ENCODE measurements at regions not wholly inside any gene's neighbourhood (a gene's known extent, or its start where the extent isn't known, plus 50 kb on each side); places are given as distances from the start of the nearest gene placed in this dataset.

DNA sequence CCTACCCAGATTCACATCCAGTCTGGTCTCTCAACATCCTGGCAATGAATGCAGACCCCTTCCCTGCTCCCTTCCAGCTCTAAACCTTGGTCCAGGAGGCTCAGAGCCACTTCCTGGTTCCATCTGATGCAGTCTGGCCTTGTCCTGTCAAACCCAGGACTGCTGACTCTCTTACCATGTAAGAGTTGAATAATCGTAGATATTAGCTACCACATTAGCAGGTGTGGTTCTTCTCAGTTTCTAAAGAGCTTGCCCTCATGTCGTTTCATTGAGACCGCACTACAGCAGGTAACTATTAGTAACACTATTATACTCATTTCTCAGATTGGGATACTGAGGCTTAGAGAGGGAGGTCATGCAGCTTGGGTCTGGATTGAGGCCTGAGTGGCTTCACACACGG is 133.3 kb downstream of the BOD1 start:
- Histone ChIP-seq H3K4me1 (ENCODE audit: control insufficient read depth in 1 of 2, insufficient read depth in 2 of 2, low read length in 2 of 2) (no peaks in the 10 kb centered on the region), H3K27me3 (ENCODE audit: control insufficient read depth in 2 of 2, insufficient read depth in 2 of 2, low read length in 2 of 2) (no peaks in the 10 kb centered on the region), H2AFZ (ENCODE audit: insufficient read depth, low read depth, low read length, poor library complexity, severe bottlenecking) (no peak overlapping the region), H3K4me3 (replicated peaks in 1 of 3; ENCODE audit: low read depth in 2 of 3, low read length in 3 of 3) (no peak overlapping the region), H3K27ac (ENCODE audit: low read depth in 1 of 2, low read length in 2 of 2) (no peak overlapping the region), H4K20me1 (ENCODE audit: insufficient read depth, low read length) (no peaks in the 10 kb centered on the region), H3K4me2 (replicated peaks; ENCODE audit: extremely low read depth, low read length, poor library complexity, severe bottlenecking) (no peak overlapping the region), H3K36me3 (replicated peaks in 1 of 2; ENCODE audit: control insufficient read depth in 1 of 2, insufficient read depth in 2 of 2, low read length in 2 of 2) (no peaks in the 10 kb centered on the region), H3K9me3 (replicated peaks in 1 of 2; ENCODE audit: control insufficient read depth in 1 of 2, insufficient read depth in 1 of 2, low read length in 2 of 2) (no peaks in the 10 kb centered on the region), H3K79me2 (ENCODE audit: insufficient read depth, low read length) (no peaks in the 10 kb centered on the region), H3K9ac (ENCODE audit: insufficient read depth, low read length, poor library complexity, severe bottlenecking) (no peak overlapping the region)
- H3K9me3 Mint-ChIP-seq = peaks cover 0 to 5% (median 0%) of the 10 kb centered on the region in 7 donors
- no peaks in the 10 kb centered on the region for H3K36me3 Mint-ChIP-seq
- H3K27ac Mint-ChIP-seq = no peak overlapping the region
- H3K27me3 Mint-ChIP-seq (ENCODE audit: low read depth in 3 of 3) = peaks cover 8 to 19% (median 9%) of the 10 kb centered on the region in 3 donors
- no peak for DNase-seq
- intact Hi-C loops (cut with micrococcal nuclease) = no loop called here
- TF ChIP-seq, protein P1, sequence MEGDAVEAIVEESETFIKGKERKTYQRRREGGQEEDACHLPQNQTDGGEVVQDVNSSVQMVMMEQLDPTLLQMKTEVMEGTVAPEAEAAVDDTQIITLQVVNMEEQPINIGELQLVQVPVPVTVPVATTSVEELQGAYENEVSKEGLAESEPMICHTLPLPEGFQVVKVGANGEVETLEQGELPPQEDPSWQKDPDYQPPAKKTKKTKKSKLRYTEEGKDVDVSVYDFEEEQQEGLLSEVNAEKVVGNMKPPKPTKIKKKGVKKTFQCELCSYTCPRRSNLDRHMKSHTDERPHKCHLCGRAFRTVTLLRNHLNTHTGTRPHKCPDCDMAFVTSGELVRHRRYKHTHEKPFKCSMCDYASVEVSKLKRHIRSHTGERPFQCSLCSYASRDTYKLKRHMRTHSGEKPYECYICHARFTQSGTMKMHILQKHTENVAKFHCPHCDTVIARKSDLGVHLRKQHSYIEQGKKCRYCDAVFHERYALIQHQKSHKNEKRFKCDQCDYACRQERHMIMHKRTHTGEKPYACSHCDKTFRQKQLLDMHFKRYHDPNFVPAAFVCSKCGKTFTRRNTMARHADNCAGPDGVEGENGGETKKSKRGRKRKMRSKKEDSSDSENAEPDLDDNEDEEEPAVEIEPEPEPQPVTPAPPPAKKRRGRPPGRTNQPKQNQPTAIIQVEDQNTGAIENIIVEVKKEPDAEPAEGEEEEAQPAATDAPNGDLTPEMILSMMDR (IDR thresholded peaks at IDR 0.05) = no peak
- 90% methylated on average over 1 of the region's 4 CpGs for WGBS (ENCODE audit: insufficient coverage)
- no peak overlapping the region for H3K4me3 Mint-ChIP-seq
- no peaks in the 10 kb centered on the region for H3K4me1 Mint-ChIP-seq

DNA sequence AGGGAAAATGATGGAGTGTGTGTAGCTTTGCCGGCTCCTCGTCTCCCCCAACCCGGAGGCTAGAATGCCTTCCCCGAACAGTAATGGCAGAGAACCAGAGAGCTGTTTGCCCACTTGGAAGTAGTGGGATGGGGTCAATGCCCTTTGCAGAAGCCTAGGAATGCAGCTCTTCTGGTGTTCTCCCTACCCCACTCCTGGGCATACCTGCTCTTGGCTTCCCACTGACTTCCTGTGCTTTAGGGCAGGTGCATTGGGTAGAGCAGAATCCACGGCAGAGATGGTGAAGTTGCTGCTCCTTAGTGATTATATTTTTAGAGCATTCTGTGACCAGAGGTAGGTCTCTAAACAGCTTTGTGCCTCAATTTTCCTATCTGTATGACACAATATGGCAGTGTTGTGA is 134.6 kb downstream of the BOD1 start:
- no peaks in the 10 kb centered on the region for H3K27me3 ChIP-seq (ENCODE audit: control insufficient read depth in 2 of 2, insufficient read depth in 2 of 2, low read length in 2 of 2)
- H3K9me3 Mint-ChIP-seq = peaks cover 0 to 3% (median 0%) of the 10 kb centered on the region in 7 donors
- no peaks in the 10 kb centered on the region for H3K36me3 Mint-ChIP-seq

More for the DNA sequence above, 134.6 kb downstream of the BOD1 start:
- Mint-ChIP-seq H3K27me3 (ENCODE audit: low read depth in 3 of 3) (peaks cover 6 to 20% (median 10%) of the 10 kb centered on the region in 3 donors), H3K27ac (no peak overlapping the region), H3K4me1 (no peaks in the 10 kb centered on the region), H3K4me3 (no peak overlapping the region)
- H3K79me2 ChIP-seq (ENCODE audit: insufficient read depth, low read length) = no peaks in the 10 kb centered on the region
- H3K27ac ChIP-seq (ENCODE audit: low read depth in 1 of 2, low read length in 2 of 2) = no peak overlapping the region
- H3K4me2 ChIP-seq (replicated peaks; ENCODE audit: extremely low read depth, low read length, poor library complexity, severe bottlenecking) = no peak overlapping the region
- TF ChIP-seq, protein P1 (IDR thresholded peaks at IDR 0.05) = no peak
- no peak overlapping the region for H3K9ac ChIP-seq (ENCODE audit: insufficient read depth, low read length, poor library complexity, severe bottlenecking)
- WGBS (ENCODE audit: insufficient coverage) = 75% methylated on average over 4 of the region's 5 CpGs
- H3K4me3 ChIP-seq (replicated peaks in 1 of 3; ENCODE audit: low read depth in 2 of 3, low read length in 3 of 3) = no peak overlapping the region
- no peak for DNase-seq
- H2AFZ ChIP-seq (ENCODE audit: insufficient read depth, low read depth, low read length, poor library complexity, severe bottlenecking) = no peak overlapping the region
- H4K20me1 ChIP-seq (ENCODE audit: insufficient read depth, low read length) = no peaks in the 10 kb centered on the region
- H3K4me1 ChIP-seq (ENCODE audit: control insufficient read depth in 1 of 2, insufficient read depth in 2 of 2, low read length in 2 of 2) = no peaks in the 10 kb centered on the region
- no peaks in the 10 kb centered on the region for H3K36me3 ChIP-seq (replicated peaks in 1 of 2; ENCODE audit: control insufficient read depth in 1 of 2, insufficient read depth in 2 of 2, low read length in 2 of 2)
- intact Hi-C loops (cut with micrococcal nuclease) = no loop called here
- no peaks in the 10 kb centered on the region for H3K9me3 ChIP-seq (replicated peaks in 1 of 2; ENCODE audit: control insufficient read depth in 1 of 2, insufficient read depth in 1 of 2, low read length in 2 of 2)
